WTC11 (cell line): ENCODE measurements at regions not wholly inside any gene's neighbourhood (a gene's known extent, or its start where the extent isn't known, plus 50 kb on each side); places are given as distances from the start of the nearest gene placed in this dataset.

Source experiments
- ATAC-seq: fragments of 200-7000 bp; cut with Tn5 transposase; 2 replicates; pipeline ENCODE4 v1.10.0; 2021; ENCODE audit warnings: mild to moderate bottlenecking, moderate library complexity
- CTCF ChIA-PET: fragments of 300-600 bp; sonication (Branson Sonifier 250); formaldehyde crosslinking; loops from one replicate; lab custom pipeline; 2021; ENCODE audit warnings: antibody characterized with exemption; lab: Charles Lee
- POLR2A ChIA-PET: fragments of 350-600 bp; sonication (Branson Sonifier 250); formaldehyde crosslinking; loops from one replicate; lab custom pipeline; 2021; ENCODE audit warnings: antibody characterized with exemption; lab: Charles Lee
- DNase-seq: peaks from one replicate; pipeline ENCODE4 v3.0.0; 2021; ENCODE audit warnings: low spot score
- H3K27ac Mint-ChIP-seq: 2 replicates; pipeline ENCODE4 v1.8.0; 2021; ENCODE audit warnings: mixed read lengths
- H3K27me3 Mint-ChIP-seq: 2 replicates; pipeline ENCODE4 v1.8.0; 2021; ENCODE audit warnings: low read depth, mild to moderate bottlenecking, moderate library complexity, mixed read lengths
- H3K36me3 Mint-ChIP-seq: 2 replicates; pipeline ENCODE4 v1.8.0; 2021; ENCODE audit warnings: mixed read lengths
- H3K4me1 Mint-ChIP-seq: 2 replicates; pipeline ENCODE4 v1.8.0; 2022; ENCODE audit warnings: mixed read lengths
- H3K4me3 Mint-ChIP-seq: 2 replicates; pipeline ENCODE4 v1.8.0; 2021; ENCODE audit warnings: mild to moderate bottlenecking, moderate library complexity, mixed read lengths
- H3K9me3 Mint-ChIP-seq: 2 replicates; pipeline ENCODE4 v1.8.0; 2021; ENCODE audit warnings: mixed read lengths
- HMGA2 ChIP-seq: fragments of 250-450 bp; sonication (Bioruptor Pico); IDR thresholded peaks from 2 replicates; pipeline ENCODE4 v1.4.0; 2021; ENCODE audit warnings: mild to moderate bottlenecking, moderate library complexity
- JAZF1 ChIP-seq: fragments of 250-450 bp; sonication (Bioruptor Pico); IDR thresholded peaks from 2 replicates; pipeline ENCODE4 v1.9.0; 2021; ENCODE audit warnings: moderate library complexity, mild to moderate bottlenecking, inconsistent platforms
- NFYB ChIP-seq: sonication (generic); formaldehyde crosslinking; conservative IDR thresholded peaks from 2 replicates; pipeline ENCODE4 v1.8.0; 2022; ENCODE audit warnings: low read depth, missing genetic modification reagents
- RELA ChIP-seq: sonication (generic); formaldehyde crosslinking; IDR thresholded peaks from 2 replicates; pipeline ENCODE4 v1.8.1; 2022; ENCODE audit warnings: missing genetic modification reagents, mild to moderate bottlenecking, borderline replicate concordance
- SOX15 ChIP-seq: fragments of 250-450 bp; sonication (Bioruptor Pico); IDR thresholded peaks from 2 replicates; pipeline ENCODE4 v1.9.0; 2021; ENCODE audit warnings: mild to moderate bottlenecking
- ZNF232 ChIP-seq: sonication (generic); formaldehyde crosslinking; IDR thresholded peaks from 2 replicates; pipeline ENCODE4 v1.8.0; 2022; ENCODE audit warnings: mild to moderate bottlenecking, missing genetic modification reagents
- ZNF423 ChIP-seq: fragments of 250-450 bp; sonication (Bioruptor Pico); IDR thresholded peaks from 2 replicates; pipeline ENCODE4 v2.1.2; 2022; ENCODE audit warnings: mild to moderate bottlenecking, moderate library complexity
- TF ChIP-seq, protein P1 (sequence below): fragments of 250-450 bp; sonication (Bioruptor Pico); IDR thresholded peaks from 2 replicates; pipeline ENCODE4 v1.9.0; 2021; ENCODE audit warnings: moderate library complexity, mild to moderate bottlenecking, inconsistent platforms, borderline replicate concordance
- TF ChIP-seq, protein P2 (sequence below): sonication (generic); formaldehyde crosslinking; IDR thresholded peaks from 2 replicates; pipeline ENCODE4 v1.8.1; 2023; ENCODE audit warnings: mild to moderate bottlenecking, missing genetic modification reagents, borderline replicate concordance
- TF ChIP-seq, protein P3 (sequence below): fragments of 250-450 bp; sonication (Bioruptor Pico); IDR thresholded peaks from 2 replicates; pipeline ENCODE4 v1.9.0; 2021; ENCODE audit warnings: mild to moderate bottlenecking, borderline replicate concordance
- TF ChIP-seq, protein P4 (sequence below): fragments of 250-450 bp; sonication (Bioruptor Pico); IDR thresholded peaks from 2 replicates; pipeline ENCODE4 v1.9.0; 2021; ENCODE audit warnings: mild to moderate bottlenecking
- TF ChIP-seq, protein P5 (sequence below): sonication (generic); formaldehyde crosslinking; IDR thresholded peaks from 2 replicates; pipeline ENCODE4 v1.8.0; 2023; ENCODE audit warnings: mild to moderate bottlenecking, missing genetic modification reagents
- TF ChIP-seq, protein P6 (sequence below): fragments of 200-600 bp; IDR thresholded peaks from 2 replicates; pipeline ENCODE4 v1.8.0; 2022; ENCODE audit warnings: antibody characterized with exemption

DNA sequence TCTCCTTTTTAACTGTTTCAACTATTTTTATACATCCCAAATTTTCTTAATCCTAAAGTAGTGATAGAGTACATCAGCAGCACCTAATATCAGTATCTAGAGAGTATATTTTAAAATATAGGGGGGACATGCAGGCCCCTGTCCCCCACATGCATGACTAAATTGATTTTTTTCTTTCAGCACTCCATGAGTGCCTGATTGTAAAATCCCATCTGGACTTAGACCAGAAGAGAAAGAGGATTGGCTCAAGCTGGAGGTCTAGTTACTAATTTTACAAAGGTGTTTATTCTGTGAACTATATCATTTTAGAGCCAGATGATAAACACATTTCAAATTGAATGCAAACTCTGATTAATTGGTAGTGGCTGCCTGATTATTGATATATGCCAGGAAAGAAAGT is 1533.9 kb upstream of the PABPC4L start (continued):
- TF ChIP-seq RELA (CRISPR knock-in tag), result no peak
- no peak for TF ChIP-seq ZNF423
- TF ChIP-seq HMGA2 (CRISPR knock-in tag), result no peak
- TF ChIP-seq JAZF1, result no peak
- TF ChIP-seq, protein P1, sequence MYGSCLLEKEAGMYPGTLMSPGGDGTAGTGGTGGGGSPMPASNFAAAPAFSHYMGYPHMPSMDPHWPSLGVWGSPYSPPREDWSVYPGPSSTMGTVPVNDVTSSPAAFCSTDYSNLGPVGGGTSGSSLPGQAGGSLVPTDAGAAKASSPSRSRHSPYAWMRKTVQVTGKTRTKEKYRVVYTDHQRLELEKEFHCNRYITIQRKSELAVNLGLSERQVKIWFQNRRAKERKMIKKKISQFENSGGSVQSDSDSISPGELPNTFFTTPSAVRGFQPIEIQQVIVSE (CRISPR knock-in tag), result no peak
- TF ChIP-seq, all 79 proteins: peak for 0

DNA sequence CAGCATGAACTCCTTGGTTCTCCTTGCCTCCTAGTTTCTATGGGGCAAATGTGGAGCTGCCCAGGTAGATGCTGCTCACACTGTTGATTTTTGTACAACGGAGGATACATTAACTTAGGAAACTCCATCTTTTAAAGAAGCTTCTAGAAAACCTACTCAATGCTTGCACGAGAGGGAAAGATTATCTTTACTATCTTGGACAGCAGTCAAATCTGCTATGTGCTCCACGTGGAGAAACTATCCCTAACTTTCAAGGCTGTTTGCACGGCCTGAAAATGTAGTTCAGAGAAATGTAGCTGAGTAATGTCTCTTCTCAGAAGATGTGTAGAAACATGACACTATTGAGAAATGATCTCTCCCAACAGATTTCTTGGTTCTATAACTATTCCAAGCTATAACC is 1530.9 kb upstream of the PABPC4L start:
- H3K4me3 Mint-ChIP-seq, result no peak overlapping the region
- no peaks in the 10 kb centered on the region for H3K4me1 Mint-ChIP-seq
- CTCF ChIA-PET, result no interaction called here
- ATAC-seq, result no peak
- no peaks in the 10 kb centered on the region for H3K27me3 Mint-ChIP-seq
- H3K36me3 Mint-ChIP-seq, result no peaks in the 10 kb centered on the region
- no peaks in the 10 kb centered on the region for H3K9me3 Mint-ChIP-seq
- no peak for TF ChIP-seq ZNF232
- TF ChIP-seq, protein P2, sequence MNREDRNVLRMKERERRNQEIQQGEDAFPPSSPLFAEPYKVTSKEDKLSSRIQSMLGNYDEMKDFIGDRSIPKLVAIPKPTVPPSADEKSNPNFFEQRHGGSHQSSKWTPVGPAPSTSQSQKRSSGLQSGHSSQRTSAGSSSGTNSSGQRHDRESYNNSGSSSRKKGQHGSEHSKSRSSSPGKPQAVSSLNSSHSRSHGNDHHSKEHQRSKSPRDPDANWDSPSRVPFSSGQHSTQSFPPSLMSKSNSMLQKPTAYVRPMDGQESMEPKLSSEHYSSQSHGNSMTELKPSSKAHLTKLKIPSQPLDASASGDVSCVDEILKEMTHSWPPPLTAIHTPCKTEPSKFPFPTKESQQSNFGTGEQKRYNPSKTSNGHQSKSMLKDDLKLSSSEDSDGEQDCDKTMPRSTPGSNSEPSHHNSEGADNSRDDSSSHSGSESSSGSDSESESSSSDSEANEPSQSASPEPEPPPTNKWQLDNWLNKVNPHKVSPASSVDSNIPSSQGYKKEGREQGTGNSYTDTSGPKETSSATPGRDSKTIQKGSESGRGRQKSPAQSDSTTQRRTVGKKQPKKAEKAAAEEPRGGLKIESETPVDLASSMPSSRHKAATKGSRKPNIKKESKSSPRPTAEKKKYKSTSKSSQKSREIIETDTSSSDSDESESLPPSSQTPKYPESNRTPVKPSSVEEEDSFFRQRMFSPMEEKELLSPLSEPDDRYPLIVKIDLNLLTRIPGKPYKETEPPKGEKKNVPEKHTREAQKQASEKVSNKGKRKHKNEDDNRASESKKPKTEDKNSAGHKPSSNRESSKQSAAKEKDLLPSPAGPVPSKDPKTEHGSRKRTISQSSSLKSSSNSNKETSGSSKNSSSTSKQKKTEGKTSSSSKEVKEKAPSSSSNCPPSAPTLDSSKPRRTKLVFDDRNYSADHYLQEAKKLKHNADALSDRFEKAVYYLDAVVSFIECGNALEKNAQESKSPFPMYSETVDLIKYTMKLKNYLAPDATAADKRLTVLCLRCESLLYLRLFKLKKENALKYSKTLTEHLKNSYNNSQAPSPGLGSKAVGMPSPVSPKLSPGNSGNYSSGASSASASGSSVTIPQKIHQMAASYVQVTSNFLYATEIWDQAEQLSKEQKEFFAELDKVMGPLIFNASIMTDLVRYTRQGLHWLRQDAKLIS, result no peak
- no peak for TF ChIP-seq NFYB (CRISPR knock-in tag)
- TF ChIP-seq, protein P3, sequence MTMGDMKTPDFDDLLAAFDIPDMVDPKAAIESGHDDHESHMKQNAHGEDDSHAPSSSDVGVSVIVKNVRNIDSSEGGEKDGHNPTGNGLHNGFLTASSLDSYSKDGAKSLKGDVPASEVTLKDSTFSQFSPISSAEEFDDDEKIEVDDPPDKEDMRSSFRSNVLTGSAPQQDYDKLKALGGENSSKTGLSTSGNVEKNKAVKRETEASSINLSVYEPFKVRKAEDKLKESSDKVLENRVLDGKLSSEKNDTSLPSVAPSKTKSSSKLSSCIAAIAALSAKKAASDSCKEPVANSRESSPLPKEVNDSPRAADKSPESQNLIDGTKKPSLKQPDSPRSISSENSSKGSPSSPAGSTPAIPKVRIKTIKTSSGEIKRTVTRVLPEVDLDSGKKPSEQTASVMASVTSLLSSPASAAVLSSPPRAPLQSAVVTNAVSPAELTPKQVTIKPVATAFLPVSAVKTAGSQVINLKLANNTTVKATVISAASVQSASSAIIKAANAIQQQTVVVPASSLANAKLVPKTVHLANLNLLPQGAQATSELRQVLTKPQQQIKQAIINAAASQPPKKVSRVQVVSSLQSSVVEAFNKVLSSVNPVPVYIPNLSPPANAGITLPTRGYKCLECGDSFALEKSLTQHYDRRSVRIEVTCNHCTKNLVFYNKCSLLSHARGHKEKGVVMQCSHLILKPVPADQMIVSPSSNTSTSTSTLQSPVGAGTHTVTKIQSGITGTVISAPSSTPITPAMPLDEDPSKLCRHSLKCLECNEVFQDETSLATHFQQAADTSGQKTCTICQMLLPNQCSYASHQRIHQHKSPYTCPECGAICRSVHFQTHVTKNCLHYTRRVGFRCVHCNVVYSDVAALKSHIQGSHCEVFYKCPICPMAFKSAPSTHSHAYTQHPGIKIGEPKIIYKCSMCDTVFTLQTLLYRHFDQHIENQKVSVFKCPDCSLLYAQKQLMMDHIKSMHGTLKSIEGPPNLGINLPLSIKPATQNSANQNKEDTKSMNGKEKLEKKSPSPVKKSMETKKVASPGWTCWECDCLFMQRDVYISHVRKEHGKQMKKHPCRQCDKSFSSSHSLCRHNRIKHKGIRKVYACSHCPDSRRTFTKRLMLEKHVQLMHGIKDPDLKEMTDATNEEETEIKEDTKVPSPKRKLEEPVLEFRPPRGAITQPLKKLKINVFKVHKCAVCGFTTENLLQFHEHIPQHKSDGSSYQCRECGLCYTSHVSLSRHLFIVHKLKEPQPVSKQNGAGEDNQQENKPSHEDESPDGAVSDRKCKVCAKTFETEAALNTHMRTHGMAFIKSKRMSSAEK, result no peak
- TF ChIP-seq, protein P4, sequence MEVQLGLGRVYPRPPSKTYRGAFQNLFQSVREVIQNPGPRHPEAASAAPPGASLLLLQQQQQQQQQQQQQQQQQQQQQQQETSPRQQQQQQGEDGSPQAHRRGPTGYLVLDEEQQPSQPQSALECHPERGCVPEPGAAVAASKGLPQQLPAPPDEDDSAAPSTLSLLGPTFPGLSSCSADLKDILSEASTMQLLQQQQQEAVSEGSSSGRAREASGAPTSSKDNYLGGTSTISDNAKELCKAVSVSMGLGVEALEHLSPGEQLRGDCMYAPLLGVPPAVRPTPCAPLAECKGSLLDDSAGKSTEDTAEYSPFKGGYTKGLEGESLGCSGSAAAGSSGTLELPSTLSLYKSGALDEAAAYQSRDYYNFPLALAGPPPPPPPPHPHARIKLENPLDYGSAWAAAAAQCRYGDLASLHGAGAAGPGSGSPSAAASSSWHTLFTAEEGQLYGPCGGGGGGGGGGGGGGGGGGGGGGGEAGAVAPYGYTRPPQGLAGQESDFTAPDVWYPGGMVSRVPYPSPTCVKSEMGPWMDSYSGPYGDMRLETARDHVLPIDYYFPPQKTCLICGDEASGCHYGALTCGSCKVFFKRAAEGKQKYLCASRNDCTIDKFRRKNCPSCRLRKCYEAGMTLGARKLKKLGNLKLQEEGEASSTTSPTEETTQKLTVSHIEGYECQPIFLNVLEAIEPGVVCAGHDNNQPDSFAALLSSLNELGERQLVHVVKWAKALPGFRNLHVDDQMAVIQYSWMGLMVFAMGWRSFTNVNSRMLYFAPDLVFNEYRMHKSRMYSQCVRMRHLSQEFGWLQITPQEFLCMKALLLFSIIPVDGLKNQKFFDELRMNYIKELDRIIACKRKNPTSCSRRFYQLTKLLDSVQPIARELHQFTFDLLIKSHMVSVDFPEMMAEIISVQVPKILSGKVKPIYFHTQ (CRISPR knock-in tag), result no peak
- TF ChIP-seq, all 79 proteins: peak for 0
- no peak for DNase-seq
- POLR2A ChIA-PET, result interaction anchor here (0.7 kb wide), 1 partner anchor 66 kb away, joined by 4 read pairs; no protein-coding TSS in a partner anchor
- H3K27ac Mint-ChIP-seq, result no peak overlapping the region

DNA sequence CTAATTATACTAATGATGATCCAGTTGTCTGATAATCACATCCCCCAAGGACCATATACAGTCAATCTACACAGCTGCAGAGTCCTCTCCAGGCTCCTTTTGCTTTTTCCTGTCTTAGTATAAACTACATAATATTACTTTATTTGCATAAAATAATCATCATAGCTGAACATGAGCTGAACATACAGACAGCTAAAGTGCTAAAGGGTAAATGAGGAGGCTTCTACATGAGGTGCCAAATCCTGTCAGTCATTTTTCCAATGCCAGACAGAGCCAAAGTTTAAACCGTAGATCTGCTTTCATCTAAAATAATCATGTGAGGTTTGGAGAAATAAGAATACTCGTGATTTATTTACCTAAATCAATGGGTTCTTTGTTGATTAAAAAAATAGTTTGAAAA is 1530.1 kb upstream of the PABPC4L start:
- DNase-seq (no peak), ATAC-seq (no peak)
- Mint-ChIP-seq H3K27ac (no peak overlapping the region), H3K36me3 (no peaks in the 10 kb centered on the region), H3K4me3 (no peak overlapping the region), H3K27me3 (no peaks in the 10 kb centered on the region), H3K4me1 (no peaks in the 10 kb centered on the region), H3K9me3 (no peaks in the 10 kb centered on the region)
- POLR2A ChIA-PET, result no interaction called here
- TF ChIP-seq, protein P5, sequence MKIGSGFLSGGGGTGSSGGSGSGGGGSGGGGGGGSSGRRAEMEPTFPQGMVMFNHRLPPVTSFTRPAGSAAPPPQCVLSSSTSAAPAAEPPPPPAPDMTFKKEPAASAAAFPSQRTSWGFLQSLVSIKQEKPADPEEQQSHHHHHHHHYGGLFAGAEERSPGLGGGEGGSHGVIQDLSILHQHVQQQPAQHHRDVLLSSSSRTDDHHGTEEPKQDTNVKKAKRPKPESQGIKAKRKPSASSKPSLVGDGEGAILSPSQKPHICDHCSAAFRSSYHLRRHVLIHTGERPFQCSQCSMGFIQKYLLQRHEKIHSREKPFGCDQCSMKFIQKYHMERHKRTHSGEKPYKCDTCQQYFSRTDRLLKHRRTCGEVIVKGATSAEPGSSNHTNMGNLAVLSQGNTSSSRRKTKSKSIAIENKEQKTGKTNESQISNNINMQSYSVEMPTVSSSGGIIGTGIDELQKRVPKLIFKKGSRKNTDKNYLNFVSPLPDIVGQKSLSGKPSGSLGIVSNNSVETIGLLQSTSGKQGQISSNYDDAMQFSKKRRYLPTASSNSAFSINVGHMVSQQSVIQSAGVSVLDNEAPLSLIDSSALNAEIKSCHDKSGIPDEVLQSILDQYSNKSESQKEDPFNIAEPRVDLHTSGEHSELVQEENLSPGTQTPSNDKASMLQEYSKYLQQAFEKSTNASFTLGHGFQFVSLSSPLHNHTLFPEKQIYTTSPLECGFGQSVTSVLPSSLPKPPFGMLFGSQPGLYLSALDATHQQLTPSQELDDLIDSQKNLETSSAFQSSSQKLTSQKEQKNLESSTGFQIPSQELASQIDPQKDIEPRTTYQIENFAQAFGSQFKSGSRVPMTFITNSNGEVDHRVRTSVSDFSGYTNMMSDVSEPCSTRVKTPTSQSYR (CRISPR knock-in tag), result no peak
- no peak for TF ChIP-seq SOX15 (CRISPR knock-in tag)
- TF ChIP-seq, protein P6, sequence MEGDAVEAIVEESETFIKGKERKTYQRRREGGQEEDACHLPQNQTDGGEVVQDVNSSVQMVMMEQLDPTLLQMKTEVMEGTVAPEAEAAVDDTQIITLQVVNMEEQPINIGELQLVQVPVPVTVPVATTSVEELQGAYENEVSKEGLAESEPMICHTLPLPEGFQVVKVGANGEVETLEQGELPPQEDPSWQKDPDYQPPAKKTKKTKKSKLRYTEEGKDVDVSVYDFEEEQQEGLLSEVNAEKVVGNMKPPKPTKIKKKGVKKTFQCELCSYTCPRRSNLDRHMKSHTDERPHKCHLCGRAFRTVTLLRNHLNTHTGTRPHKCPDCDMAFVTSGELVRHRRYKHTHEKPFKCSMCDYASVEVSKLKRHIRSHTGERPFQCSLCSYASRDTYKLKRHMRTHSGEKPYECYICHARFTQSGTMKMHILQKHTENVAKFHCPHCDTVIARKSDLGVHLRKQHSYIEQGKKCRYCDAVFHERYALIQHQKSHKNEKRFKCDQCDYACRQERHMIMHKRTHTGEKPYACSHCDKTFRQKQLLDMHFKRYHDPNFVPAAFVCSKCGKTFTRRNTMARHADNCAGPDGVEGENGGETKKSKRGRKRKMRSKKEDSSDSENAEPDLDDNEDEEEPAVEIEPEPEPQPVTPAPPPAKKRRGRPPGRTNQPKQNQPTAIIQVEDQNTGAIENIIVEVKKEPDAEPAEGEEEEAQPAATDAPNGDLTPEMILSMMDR, result no peak
- TF ChIP-seq, protein P2, result no peak
- CTCF ChIA-PET, result no interaction called here
